ENCODE measurements at regions not wholly inside any gene's neighbourhood (a gene's known extent, or its start where the extent isn't known, plus 50 kb on each side); places are given as distances from the start of the nearest gene placed in this dataset.
A peak's percentile ranks its signal among the peaks of the same experiment; 100 is the strongest.
"Not testable (repeated sequence)": the region's sequence is repeated elsewhere in the genome, so short reads cannot be mapped to it uniquely, and the experiment has no call there.

DNA sequence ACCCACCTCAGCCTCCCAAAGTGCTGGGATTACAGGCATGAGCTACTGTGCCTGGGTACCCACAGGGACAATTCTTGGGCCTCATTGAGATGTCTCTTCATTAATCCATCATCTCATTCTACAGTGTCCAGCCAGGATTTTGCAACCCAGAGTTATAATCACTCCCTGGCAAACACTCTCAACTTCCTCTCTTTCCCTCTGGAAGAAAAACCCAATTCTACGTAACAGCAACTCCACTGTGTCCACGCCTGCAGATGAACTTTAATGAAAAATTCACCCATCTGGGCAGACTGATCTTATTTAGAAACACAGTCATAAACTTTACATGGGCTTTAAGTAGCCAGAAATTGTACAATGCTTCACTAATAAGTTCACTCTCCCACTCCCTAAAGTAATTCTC is 90.1 kb upstream of the ABCC4 start:
- no peak for DNase-seq

DNA sequence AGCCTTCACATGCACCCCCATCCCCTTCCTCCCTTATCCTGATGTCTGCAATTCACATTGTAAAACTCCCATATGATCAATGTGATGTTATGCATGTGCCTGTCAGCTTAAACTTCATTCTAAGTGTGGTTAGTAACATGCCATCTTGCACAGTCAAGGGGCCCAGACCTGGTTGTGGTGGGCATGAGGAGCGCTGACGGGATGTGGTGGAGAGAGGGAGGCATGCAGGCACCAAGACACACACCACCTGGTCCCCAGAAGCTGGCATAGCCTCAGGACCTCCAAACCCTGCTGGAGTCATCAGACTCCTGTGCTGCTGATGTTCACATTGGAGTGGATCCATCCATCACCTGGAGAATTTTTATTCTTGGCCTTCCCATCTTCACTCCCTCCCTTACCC is 90.5 kb upstream of the ABCC4 start:
- DNase-seq: no peak

DNA sequence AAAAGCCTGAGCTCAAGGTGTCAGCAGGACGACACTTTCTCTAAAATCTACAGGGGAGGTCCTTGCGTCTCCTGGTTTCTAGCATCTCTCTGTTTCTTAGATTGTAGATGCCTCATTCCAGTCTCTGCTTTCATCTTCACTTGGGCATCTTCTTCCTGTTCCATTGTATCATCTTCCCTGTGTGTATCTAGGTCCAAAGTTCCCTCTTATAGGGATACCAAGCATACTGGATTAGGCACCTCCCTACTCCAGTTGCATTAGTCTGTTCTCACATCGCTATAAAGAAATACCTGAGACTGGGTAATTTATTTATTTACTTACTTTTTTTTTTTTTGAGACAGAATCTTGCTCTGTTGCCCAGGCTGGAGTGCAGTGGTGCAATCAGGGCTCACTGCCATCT is 91.3 kb upstream of the ABCC4 start:
- no peak for DNase-seq

DNA sequence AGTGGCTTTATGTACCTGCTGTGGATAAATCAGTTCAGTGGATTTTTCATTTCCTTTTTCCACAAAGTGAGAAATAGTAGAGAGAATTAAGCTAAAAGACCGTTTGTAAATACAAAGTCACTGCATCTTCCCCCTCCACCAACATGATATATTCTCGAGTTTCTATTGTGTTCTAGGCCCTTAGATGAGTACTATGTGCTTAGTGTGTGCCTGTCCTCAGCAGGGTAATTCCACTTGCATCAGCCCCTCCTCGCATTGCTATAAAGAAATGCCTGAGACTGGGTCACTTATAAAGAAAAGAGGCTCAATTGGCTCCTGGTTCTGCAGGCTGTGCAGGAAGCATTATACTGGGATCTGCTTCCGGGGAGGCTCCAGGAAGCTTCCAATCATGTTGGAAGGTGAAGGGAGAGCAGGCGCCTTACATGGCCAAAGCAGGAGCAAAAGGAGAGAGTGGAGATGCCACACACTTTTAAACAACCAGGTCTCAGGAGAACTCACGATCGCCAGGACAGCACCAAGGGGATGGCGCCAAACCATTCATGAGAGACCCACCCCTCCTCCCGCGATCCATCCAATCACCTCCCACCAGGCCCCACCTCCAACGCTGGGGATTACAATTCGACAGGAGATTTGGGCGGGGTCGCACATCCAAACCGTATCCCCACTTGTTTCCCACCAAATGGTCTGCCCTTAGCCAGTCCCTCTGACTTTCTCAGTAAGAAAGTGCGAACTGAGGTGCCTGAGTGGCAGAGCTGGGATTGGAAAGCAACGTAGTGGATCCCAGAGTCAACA is 102.3 kb upstream of the ABCC4 start:
- DNase-seq: no peak

DNA sequence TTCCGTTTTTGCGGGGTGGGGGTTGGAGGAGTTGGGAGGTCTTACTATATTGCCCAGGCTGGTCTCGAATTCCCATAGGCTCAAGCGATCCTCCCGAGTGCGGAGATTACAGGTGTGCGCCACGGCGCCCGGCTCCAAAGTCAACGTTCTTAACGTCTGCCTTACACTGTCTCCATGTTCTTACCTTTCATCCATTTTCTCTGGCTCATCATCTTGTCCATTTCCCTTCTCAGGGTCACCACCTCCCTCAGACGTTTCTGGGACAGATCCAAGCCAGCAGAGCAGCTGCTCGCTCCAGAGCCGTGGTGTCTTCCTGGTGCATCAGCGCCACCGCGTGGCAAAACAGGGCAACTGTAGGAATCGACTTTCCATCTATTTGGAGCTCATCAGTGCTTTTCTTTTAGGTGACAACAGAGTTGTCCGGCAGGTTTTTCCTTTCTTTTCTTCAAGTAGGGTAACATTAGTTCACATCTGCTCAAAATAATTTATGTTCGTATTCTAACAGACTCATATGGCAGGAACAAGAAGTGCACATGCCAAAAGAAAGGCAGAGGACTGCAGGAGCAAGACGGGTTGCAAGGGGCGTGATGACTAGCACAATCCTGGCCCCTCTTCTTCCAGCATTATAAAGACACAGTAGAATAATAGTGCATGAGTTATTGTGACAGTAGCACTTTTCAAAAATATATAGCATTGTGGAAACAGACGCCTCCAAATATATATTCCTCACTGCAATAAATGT is 103.1 kb upstream of the ABCC4 start:
- peak; percentile 77 for DNase-seq

DNA sequence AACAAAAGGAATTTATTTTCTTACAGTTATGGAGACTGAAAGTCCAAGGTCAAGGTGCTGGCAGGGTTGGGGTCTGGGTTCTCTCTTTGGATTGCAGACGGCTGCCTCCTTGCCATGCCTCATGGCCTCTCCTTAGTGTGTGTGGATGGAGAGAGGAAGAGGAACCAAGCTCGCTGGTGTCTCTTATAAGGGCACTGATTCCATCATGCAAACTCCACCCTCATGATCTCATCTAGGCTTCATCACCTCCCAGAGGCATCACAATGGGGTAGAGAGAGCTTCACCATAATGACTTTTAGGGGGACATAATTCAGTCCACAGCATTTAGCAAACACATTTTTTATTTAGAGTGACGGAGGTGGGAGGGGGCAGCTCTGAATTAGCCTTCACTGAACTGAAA is 104.9 kb upstream of the ABCC4 start:
- DNase-seq: no peak

DNA sequence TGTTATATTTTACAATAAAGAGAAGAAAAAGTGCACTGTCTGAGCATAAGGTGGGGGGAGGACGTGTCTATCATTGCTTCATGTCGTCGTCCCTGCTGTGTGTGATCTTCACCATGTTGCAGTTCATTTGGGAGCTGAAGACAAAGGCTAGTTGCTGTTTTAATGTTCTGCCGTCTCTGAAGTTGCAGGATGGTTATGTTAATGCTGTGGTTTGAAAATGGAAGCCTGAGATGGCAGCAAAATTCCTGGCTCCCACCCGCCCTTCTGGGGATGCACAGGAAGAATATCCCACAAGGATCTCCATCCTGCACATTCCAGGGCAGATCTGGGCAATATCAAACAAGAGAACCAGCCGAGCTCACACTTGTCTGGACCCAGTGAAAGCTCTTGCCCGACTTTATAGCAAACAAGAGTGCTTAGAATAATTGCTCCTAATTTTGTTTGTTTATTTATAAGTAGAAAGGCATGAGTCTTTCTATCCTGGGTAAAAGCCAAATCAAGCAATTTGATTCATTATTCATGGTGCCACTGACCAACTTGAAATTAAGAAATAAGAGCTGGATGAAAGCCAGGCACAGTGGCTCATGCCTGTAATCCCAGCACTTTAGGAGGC is 110.3 kb upstream of the ABCC4 start:
- DNase-seq: no peak

DNA sequence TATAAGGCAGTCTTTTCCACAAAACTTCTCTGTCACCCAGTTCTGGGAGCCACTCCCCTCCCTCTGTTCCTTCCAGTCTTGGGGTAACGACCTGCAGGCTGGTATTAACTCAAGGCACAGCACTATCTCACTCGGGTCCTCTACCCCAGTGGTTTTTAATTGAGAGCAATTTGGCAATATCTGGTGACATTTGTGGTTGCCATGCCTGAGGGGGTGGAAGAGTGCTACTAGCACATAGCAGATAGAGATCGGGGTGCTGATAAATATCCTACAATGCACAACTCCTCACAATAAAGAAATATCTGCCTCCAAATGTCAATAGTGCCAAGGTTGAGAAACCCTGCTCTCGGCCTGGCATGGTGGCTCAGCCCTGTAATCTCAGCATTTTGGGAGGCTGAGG is 117.7 kb upstream of the ABCC4 start:
- DNase-seq: no peak

DNA sequence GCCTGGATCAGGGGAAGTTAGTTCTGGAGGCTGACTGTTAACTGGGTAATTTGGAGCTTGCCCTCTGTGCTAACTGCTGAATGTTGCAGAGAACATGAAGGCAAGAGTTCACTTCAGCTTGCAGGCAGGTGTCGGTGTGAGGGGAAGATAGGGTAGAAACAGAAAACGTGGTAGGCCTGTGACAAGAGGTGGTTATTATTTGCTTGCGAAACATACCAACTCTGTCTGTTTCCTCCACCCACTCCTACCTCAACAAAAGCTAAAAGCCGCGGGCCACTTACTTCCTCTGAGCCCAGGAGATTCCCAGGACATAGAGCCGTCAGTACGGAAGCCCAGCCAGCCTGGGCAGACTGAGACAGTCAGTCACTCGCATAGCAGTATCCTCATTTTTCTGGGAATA is 119.2 kb upstream of the ABCC4 start:
- no peak for DNase-seq

DNA sequence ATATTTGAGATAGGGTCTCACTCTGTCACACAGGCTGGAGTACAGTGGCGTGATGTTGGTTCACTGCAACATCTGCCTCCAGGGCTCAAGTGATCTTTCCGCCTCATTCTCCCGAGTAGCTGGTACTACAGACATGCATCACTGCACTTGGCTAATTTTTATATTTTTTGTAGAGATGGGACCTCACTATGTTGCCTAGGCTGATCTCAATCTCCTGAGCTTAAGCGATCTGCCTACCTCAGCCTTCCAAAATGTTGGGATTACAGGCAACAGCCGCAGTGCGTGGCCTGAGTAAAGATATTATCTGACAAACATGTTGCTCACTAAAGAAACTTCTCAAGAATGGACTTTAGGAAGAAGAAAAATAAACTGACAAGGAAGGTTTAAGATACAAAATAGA is 125.4 kb upstream of the ABCC4 start:
- DNase-seq: no peak

DNA sequence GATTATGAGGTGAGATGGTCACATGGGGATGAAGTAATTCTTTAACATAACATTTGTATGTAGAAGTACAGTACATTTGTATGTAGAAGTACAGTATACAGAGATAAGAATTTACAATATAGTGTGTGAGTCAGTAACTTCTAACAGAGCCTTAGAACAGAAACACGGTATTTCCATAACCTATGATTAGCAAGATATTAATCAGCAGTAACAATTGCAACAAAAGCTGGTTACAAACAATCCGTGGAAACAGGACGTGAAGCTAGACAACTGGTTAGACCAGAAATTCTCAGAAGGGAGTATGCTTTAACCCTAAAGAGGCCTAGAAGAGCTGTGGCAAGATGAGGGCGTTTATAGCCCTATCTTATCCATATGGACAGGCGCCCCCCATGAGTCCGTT is 122.0 kb upstream of the CLDN10 start:
- DNase-seq: not testable (repeated sequence)

DNA sequence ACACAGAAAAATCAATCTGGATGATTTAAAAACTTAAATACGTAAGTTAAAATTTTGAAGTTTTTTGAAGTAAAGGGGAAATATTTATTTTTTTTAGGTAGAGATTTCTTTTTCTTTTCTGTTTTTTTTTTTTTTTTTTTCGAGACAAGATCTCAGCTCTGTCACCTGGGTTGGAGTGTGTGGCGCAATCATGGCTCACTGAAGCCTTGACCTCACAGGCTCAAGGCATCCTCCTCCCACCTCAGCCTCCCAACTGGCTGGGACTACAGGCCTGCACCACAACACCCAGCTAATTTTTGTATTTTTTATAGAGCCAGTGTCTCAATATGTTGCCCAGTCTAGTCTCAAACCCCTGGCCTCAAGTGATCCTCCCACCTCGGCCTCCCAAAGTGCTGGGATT is 120.4 kb upstream of the CLDN10 start:
- DNase-seq: no peak

DNA sequence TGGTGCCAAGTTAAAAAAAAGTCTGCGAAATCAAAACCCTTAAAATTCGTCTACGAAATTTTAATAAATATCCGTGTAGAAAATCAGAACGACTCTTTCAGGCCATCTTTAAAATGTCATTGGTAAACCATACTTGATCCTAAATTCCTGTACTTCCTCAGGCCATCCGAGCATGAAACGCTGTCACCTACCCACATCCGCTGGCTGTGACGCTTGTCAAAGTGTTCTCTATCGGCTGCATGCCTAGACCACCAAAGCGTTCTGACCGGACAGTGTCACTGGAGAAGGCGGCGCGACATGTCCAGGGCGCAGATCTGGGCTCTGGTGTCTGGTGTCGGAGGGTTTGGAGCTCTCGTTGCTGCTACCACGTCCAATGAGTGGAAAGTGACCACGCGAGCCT is 119.0 kb upstream of the CLDN10 start:
- DNase-seq: no peak

DNA sequence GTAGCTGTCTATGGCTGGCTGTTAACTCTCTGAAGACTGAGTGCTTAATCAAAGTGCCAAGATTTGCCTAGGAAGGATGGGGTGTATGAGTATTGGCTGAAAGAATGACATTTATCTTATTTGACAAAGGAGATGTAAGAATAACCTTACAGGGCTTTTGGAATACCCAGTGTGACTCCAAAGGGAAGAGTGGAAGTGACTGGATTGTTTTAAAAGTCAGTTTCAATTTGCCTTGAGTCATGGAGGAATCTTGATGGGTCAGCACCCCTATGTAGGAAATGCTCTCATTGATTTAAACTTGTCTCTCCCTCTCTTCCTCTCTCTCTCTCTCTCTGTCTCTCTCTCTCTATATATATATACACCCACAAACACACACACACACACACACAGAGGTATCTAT is 118.4 kb upstream of the CLDN10 start:
- no peak for DNase-seq

DNA sequence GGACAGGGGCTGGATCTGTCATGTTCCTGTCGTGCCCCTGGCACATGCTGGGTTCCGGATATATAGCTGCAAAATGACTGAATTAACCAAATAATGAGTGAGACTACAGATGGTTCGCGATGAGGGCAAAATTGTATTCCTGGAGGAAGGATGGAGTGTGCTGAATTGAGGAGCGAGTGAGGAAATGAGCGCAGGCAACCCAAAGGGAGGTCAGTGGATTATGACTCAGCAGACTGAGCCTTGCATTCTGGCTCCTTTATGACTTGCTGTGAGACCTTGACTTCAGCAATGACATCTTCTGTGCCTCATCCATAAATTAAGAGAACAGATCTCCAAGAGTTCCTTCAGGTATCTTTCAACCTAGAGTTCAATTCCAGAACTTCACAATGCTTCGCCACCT is 115.0 kb upstream of the CLDN10 start:
- DNase-seq: no peak

DNA sequence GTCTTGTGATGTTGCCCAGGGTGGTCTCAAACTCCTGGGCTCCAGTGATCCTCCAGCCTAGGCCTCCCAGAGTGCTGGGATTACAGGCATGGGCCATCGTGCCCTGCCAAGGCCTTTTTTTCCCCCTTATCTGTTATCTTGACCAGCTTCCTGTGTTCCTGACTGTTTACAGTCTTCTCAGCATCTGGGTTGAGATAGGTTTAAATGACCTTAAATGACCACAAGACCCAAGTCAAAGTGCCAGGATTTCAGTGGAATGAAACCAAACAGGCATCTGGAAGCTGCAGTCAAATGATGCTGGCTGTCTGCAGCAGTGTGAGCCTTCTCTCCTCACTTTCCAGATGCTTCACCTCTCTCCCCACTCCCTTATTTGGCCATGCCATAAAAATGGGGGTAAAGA is 114.2 kb upstream of the CLDN10 start:
- DNase-seq: no peak

DNA sequence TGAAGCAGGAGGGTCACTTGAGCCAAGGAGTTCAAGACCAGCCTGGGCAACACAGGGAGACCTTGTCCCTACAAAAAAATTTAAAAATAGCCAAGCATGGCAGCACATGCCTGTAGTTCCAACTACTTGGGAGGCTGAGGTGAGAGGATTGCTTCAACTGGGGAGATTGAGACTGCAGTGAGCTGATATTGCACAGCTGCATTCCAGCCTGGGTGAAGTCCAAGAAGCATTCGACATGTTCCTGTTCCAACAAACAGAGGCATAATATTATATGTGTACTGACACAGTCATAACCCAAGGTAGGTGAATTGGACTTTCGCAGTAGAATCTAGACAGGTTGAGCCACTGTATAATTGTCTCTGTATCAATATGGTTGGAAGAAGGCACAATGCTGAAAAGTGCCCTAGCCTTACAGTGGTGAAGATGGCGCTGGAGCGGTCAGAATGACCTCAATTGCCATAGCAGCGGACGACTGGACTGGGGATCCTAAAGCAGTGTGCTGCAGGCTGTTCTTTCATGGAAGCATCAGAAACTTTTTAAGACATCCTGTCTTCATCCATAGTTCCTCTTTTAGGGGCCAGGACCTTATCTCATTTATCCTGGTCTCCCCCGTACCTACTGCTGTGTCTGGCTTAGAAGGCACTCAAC is 112.0 kb upstream of the CLDN10 start:
- no peak for DNase-seq

DNA sequence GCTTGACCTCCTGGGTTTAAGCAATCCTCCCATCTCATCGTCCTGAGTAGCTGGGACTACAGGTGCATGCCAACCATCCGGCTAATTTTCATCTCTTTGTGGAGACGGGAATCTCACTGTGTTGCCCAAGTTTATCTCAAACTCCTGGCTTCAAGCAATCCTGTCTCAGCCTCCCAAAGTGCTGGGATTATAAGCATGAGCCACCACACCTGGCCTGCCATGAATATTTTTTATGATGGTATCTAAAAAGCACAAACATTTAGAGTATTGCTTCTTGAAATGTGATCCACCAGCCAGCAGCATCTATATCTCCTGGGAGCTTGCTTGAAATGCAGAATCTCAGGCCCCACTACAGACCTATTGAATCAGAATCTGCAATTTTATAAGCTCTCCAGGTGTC is 111.2 kb upstream of the CLDN10 start:
- no peak for DNase-seq

DNA sequence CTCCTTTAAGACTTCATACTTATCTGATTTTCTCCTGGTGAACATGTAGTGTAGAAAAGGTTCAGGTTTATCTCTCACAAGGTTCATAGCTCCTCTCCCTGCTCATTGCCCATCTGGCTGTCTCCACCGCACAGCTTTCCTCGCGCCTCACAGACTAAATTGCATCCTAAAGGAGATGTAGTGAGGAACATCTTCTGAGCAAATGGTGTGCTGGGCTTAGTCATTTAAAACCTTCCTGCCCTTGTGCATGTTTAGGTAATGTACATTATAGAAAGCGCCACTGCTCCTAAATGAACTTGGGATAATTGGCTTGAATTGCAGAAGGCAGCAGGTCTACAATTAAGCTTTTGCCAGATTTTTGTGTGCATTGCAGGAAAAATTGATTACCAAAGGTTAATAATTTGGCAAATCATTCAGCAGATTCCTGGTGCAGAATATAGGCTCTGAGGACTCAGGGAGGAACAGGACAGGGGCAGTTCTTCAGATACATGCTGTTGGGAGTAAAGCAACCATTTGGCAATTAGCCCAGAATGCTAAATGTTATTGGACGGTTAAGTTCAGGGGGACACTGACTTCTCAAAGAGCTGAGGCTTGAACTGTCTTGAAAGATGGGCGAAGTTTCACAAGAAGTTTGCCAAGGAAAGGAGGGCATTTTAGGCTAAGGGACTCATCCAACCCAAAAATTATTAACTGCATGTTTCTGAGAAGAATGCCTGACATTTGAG is 108.4 kb upstream of the CLDN10 start:
- no peak for DNase-seq

DNA sequence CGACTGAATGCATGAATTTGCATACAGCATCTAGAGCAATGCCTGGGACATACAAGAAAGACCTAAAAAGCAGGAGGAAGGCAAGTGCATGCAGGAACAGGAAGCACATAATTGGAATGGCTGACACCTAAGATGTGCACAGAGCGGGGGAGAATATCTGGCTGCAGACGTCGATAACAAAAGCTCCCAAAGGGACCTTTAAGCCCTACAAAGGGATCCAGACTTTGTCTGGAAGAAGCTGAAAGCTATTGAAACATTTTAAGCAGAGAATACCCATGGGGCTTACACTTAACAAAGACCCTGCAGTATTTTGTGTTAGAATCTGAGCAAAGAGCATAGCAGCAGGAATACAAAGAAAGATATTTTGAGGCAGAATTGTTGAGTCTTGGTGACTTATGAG is 107.4 kb upstream of the CLDN10 start:
- DNase-seq: no peak

DNA sequence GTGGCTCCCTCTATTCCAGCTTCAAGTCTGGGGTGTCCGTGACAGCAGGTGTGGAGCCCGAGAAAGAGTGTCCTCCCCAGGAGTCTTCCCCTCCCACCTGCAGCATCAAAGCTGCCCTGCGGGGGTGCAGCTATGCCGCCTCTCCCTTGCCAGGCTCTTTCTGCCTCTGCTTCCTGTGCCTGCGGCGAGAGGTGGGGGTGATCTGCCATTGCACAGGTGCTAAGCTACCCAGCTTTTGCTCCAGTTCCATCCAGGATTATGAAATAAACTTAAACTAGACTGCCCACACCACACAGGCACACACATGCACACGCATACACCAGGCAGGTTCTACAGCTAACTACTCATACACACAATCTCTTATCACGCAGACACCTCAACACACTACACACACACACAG is 104.7 kb upstream of the CLDN10 start:
- no peak for DNase-seq

DNA sequence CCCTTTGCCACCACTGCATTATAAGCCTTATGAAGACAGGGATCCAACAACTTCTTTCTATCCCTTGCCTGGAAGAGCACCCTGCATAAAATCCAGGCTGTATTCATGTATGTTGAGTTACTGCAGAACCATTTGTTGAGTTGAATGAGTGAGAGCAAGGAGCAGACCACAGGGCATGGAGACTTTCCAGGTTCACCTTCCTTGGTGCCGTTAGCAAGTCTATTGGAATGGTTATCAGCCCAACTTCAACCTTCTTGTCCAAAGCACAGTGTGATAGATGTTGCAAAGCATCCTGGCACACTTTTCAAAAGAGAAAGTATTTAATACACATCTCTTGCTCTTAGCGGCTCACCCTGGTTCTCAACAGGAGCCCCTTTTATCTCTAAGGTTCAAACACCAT is 100.9 kb upstream of the CLDN10 start:
- DNase-seq: no peak

DNA sequence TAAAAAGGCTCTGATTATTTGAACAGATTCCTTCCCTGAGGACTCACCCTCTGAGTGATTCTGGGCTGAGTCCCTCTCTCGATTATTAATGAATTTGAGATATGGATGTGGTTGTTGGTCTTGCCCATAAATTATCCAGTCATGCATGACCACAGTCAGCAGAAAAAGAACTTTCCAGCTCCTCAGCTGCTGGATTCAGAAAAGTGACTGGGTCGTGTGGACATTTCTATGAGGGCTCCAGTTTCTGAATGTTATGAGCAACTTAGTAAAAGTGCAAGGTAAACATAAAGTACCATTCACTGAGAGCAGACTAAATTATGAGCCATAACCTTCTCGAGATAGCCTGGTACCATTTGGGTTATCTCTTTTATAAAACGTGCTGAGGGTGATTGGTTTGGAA is 100.1 kb upstream of the CLDN10 start:
- no peak for DNase-seq

All from CD4-positive, alpha-beta T cell treated with Interleukin-10 for 1 hour (primary cell).